GM18909 (cell line): ENCODE measurements at regions not wholly inside any gene's neighbourhood (a gene's known extent, or its start where the extent isn't known, plus 50 kb on each side); places are given as distances from the start of the nearest gene placed in this dataset.

Experiments used
- ATAC-seq: cut with Tn5 transposase; IDR thresholded peaks from one replicate; pipeline ENCODE4 v1.9.1; 2021; ENCODE audit warnings: mild to moderate bottlenecking; ENCODE audit not compliant: unreplicated experiment, poor library complexity

DNA sequence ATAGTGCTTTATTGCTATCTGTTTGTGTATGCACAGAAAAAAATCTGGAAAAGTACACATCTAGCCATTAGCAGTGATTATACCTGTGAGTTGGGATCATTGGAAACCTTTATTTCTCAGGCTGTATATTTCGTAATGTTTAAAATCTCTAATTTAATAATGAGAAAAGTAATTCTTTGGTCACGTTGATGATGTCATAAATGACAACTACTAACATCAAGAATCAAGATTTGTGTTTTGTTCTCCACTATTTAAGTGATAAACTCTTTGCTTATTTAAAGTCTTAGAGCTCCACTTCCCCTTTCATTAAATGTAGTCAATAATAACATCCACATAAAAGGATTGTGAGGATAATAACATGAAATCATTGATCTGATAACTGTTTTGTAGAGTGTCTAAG, 126.2 kb downstream of the TMA16 start:
- ATAC-seq = no peak

DNA sequence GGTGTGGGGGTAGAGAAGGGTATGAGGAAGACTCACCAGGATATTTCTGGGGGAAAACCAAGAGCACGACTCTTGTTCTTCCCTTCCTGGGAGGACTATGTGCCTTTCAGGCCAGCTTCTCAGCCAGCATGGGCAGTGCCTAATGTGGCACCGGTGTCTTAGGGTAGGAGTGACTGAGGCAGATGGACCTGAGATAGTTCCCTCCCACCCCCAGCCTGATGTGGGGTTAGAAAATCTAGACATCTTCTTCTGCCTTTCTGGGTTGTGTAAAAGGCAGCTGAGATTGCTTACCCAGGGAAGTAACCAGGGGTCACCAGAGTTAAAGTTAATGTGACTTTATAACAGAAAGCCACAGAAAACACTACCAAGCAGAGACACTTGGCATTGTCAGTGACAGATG, 127.3 kb downstream of the TMA16 start:
- ATAC-seq = no peak

DNA sequence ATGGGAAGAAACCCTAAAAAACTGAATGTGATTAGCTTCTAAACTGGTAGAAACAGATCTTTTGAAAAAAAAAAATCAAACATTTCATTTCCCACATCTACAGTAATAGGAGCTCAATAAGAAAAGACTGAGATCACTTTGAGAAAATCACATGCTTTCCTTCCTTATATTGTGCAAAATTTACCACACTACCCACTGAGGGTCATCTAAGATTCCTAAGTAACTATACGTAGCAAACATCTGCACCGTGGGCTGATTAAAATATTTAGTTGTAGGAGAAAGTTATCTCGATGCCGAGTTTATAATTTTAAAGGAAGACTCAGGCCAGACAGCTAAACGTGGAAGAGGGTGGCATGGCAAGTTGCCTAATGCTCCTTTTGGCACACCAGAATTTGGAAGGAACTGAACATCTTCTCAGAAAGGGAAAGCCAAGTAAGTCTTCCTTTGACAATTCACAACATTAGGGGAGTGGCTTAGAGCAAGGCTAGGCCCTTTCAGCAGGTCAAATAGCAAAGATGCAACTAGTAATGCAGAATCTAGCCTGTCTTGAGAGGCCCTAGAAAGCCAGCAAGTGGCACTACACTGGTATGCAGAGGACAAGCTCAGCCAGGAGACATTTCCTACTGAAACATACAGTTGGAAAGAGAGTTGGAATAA, 128.0 kb downstream of the TMA16 start:
- no peak for ATAC-seq

DNA sequence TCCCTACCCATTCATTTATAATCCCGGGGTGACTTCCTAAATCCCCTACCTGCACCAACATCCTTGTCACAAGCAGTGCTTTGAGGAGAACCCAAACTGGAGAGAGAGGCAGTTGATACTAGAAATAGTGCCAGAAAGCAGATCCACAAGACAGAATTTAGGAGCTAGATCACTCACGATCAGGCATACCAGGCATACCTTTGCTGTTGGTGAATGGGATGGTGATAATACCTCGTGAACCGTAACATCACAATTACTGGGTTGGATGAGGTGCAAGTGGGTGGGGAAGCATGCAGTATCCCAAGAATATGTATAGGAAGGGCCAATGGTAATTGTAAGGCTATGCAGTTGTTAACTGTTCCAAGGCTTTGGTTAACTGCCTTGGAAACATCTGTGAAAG, 129.3 kb downstream of the TMA16 start:
- no peak for ATAC-seq

DNA sequence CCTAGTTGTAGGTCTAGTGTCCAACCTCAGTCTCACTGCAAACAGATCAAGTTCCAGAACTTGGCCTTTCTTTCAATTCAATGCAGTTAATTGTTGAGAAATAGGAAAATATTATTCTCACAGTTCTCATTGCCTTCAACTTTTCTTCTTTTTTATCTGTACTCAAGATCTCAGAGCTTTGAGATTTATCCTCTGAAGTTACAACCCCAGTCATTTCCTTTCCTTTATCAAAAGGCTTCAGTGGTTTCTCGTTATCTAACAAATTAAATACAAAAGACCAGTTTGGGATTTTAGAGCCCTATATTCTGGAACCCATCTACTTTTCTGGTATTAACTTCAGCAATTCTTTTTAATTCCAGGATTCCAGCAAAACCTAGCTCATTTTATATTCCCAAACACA, 130.2 kb downstream of the TMA16 start:
- ATAC-seq = no peak

DNA sequence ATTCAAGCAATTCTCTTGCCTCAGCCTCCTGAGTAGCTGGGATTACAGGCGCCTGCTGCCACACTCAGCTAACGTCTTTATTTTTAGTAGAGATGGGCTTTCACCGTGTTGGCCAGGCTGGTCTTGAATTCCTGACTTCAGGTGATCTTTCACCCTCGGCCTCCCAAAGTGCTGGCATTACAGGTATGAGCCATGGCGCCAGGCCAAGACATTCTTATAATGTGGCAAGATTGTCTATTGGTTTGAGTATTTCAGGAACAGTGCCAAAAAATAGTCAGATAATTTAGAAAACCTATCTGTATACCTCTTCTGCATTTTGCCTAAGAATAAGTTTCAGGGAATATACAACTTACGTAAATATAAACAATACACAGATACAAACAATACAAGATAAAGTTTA, 136.8 kb downstream of the TMA16 start:
- no peak for ATAC-seq

DNA sequence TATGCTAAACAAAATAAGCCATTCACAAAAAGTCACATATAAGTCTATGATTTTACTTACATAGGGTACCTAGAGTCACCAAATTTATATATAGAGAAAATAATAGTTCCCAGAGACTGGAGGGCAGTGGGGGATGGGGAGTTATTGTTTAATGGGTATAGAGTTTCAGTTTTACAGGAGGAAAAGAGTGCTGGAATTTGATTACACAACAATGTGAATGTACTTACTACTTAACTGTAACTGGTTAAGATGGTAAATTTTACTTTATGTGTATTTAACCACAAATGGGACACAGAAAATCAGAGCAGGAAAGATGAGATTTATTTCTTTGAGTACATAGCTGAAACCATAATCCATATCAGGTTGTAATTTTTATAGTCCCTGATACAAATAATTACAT, 144.4 kb downstream of the TMA16 start:
- ATAC-seq = no peak

DNA sequence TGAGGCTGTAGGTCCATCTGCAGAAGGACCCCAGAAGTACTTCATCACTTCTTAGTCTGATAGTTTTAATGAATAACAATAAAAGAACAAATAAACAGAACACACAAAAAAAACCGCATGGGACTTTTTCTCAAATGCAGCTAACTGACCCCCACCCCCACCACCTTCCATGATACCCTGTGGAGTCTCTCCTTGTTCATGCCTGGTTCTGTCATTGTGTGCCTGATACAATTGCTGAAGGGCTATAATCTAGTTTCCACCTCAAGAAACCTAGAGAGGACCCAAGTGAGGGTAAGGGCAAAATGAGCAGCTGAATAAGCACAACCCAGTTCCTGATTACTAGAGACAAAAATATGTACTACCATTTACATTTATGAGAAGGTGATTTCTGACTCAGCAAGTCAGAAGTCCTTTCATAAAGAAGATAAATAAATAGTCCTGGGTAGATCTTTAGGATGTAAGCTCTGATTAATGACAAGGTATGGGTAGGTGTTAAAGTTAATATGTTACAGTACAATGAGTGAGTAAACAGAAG, 155.1 kb downstream of the TMA16 start:
- no peak for ATAC-seq

DNA sequence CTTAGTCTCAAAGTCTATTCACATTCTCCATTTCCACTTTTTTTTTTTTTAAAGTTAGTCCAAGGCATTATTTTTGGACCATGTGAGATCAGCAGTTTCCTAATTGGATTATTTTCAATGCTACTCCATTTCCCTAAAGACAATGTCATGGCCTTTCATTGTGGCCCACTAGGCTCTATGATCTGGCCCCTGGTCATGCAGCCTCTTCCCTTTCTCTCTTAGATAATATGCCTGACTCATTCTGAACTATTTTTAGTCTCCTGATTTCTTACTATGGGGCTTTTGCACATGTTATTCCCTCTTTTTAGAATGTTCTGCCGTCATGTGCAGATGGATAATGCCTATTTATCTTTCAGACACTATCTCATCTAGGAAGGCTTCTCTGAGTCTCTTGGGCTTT, 157.3 kb downstream of the TMA16 start:
- no peak for ATAC-seq

DNA sequence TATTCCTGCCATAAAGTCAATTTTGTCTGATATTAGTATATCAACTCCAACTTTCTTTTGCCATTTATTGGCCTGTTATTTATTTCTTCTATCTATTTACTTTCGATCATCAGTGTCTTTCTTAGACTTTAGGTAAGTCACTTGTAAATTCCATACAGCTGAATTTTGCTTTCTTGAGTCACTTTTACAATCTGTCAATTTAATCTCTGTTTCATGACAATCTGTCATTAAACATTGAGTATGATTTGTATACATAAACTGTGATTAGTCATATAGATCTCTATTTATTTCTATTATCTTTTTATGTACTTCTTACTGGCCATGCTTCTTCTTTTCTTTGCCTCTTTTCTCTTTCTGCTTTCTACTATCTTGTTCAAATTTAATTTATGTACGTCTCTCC, 160.1 kb downstream of the TMA16 start:
- ATAC-seq = no peak

DNA sequence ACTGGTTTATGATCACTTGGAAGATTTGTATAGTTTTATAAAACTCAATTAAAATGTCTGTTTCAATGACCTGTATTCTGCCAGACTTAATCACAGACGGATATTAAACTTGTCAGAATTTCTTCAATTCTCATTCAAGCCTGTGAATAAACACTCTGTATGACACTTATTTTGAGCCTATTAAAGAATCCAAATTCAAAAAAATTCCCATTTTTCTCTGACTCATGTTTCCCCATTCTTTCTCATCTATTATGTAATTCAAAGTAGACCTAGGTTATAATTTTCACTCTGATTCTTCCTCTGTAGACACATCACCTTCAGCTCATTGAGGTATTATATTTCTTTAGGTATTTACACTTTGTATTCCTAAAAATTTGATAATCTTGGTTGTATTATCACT, 166.1 kb downstream of the TMA16 start:
- no peak for ATAC-seq

DNA sequence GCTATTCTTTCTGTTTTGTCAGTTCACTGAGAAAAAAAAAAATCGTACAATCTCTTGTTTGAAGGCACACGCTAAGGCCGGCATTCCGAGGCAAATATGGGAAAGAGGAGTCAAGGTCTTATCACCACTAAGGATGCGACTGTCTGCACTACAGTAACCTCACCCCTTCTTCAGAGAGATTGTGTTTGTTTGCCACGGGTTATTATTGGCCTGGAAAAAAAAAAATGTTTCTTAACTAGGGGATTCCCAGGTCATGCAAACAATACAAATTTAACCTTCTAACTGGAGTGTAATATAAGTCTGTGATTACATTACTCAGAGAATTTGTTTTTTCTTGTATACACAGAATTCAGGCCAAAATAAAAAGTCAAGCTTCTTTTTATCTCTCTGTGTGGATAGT, 168.3 kb downstream of the TMA16 start:
- ATAC-seq = peak; percentile 37

DNA sequence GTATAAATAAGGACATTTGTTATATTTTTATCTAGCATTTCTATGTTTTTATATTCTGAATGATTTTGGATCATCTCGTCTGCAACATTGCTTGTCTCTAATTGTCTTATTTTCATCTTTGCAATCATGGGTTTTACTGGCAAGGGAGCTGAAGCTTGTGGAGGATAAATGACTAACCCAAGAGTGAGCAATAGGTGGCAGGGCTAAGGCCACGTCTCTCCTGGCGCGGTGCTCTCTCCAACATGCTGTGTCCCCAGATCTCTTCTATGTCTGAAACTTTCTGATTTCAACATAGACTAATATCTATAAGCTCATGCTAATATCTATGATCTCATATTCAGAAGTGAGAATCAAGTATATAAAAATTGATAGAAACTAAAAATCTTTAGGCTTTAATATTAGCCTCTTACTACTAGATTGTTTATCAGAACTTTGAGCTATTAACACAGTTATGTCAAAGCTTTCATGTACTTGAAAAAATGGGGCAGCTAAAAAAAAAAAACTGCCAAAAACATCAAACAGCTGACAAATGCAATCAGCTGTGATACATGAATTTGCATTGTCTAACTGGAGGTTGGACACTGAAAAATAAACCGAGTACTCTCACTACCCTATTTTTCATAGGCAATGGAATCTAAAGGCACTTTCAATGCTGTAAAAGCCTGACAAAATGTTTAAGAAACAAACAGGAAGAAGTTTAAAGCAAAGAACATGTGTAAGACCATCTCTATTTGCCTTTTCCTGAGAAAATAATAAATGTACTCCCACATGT, 169.2 kb downstream of the TMA16 start:
- peak; percentile 85 for ATAC-seq

DNA sequence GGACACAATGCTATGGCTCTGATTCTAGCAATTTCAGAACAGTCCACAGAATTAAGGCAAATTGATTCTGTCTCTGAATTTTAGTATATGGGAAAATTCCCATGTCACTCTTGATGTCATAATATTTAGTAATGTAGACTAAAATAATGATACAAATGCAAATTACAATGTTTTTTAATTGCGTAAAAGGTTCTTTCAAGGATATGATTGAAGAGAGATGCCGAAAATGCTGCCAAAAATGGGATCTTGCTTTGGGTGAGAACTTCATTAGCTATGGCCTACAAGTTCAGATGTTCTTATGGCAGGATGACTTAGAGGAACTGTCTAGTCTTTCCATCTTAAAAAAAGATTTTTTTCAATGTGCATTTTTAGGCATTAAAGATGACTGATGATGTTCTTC, 170.6 kb downstream of the TMA16 start:
- no peak for ATAC-seq

DNA sequence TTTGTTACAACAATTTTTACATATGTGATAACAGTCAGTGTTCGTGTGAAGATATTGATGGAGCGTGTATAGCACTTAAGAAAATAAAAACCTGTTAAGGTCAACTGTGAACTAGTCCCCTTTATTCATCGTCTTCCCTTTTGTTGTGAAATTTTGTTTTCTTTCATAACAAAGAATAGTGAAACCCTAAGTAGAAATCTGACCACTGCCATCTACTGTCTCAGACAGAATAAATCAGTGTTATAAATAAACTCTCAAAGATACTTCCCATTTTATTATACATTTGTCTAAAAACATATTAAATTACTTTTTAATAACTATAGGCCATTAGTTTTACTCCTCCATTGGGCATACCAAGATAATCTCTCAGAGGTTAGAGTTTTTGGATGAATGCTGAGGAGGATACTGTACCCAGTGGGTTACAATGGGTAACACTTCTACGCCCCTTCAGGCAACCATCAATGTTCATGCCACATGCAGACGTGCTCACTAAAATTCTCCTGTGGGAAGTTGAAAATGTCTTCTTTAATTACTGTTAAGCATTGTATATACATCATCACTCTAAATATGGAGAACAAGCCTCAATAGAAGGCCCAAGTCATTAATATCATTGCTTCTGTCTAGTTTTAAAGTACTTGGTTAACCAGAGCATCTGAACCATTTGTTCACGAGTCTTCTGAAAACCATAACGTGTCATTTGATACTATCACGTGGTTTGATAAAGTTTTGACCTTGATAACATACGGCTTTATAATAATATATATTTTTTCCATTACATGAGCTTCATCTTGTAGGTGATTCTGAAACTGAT, 171.2 kb downstream of the TMA16 start:
- peak; percentile 36 for ATAC-seq

DNA sequence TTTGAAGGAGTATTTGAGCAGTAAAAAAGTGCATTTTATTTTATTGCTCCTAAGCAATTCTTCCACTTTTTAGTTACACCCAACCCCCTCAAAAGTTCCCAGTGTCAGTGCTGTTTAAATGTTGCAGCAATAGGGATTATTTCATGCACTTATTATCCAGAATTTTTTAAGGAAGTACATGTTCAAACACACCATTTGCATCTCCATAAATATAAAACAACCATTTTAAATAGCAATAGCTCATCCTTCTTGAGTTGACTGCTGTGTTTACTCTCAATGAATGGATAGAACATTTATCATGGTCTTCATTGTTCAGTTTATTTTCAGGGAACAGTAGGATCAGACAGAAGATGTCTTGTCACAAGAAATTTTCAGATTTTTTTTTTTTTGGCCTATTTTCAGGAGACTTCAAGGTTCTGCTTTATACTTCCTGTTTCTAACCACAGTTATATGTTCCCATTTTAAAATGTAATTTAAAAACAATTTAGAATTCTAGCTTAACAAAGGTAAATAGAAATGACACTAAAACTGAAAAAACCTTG, 171.9 kb downstream of the TMA16 start:
- no peak for ATAC-seq

DNA sequence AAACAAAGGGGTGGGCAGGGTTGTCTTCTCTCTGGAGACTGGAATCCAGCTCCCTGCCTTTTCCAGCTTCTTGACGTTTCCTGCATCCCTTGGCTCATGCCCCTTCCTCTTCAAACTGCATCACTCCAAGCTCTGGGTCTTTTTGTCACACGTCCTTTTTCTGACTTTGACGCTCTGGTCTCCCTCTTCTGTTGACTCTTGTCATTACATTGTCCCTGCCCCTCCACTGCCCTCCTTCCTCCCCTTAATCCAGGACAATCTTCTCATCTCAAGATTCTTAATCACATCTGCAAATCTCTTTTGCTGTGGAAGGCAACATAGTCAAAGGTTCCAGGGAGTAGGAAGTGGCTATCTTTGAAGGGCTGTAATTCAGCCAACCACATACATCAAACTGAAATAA, 178.3 kb downstream of the TMA16 start:
- ATAC-seq = no peak

DNA sequence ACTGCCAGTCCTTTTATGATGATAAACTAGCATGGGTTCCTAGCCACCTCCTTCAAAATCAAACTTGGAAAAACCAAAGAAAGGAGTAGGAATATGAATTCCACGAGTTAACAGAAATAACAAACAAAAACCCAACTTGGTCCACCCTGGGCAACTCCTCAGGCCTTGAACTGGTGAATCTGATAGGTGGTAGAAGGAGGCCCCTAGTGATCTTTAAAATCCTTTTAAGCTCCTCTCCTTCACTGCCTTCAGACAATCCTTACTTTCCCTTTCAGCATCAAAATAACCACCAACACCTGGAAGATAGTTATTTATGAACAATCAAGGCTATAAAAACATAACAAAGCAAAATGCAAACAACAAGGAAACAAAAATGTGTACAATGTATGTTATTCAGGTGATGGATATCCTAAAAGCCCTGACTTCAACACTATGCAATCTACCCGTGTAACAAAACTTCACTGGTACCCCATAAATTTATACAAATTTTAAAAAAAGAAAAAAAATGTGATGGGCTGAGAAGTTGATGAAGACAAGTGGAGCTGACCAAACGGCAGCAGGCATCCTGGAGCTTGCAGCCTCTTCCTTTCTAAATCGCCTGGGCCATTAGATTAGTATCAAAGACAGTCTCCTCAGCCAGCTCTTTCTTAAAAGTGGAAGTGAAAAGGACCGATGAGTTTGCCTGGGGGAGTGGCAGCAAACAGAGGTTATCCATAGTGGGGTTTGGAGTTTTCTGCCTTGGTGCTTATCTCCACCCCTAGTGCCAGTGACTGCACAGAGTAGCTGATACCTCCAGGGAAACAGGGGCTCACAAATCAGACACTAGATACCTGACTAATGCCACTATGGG, 179.6 kb downstream of the TMA16 start:
- ATAC-seq = peak; percentile 62

DNA sequence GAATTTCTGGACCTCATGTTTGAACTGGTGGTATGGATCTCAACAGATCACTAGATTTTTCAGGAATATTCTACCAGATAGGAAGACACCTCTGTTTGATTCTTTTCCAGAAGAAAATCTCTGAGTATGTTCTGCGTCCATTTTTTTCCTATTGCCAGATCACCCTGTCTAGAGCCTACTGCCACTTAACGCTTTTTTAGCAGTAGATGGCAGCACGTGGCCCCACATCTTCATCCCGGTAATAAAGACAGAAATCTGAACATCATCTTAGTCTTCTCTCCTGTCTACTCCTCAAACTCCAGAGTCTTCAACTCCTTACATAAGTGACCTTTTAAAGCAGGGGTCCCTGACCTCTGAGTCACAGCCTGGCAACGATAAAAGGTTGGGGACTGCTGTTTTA, 184.7 kb downstream of the TMA16 start:
- no peak for ATAC-seq
